Activated CD8-positive, alpha-beta memory T cell treated with anti-CD3 and anti-CD28 coated beads for 48 hours (primary cell): ENCODE measurements at regions not wholly inside any gene's neighbourhood (a gene's known extent, or its start where the extent isn't known, plus 50 kb on each side); places are given as distances from the start of the nearest gene placed in this dataset.
"Not testable (repeated sequence)": the region's sequence is repeated elsewhere in the genome, so short reads cannot be mapped to it uniquely, and the experiment has no call there.

Experiments
- DNase-seq, 3 experiments: peaks; one replicate each; pipeline ENCODE4 v3.0.0-alpha.2; 2020; ENCODE audit warnings: low read depth in 2 of 3, low spot score in 2 of 3

GRCh38 chr12:9543341-9543740 is 64.4 kb downstream of the KLRB1 start:
- not testable (repeated sequence) for DNase-seq

DNA sequence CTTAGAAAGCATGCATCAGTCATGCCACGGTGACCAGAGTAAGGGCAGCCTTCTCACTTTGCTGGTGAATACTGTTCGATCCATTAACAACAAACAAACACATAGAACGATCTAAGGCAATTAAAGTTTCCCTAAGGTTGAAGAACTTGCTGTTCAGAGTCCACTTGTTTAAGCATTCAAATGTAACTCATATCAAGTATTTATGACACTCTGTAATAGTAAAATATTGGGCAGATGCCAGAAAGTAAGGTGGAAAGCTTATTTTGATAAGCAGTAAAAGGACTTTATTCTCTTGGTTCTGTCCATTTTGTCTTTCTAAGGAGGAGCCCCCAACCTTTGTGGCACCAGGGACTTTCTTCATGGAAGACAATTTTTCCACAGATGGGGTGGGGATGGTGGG is 64.9 kb downstream of the KLRB1 start:
- not testable (repeated sequence) for DNase-seq

DNA sequence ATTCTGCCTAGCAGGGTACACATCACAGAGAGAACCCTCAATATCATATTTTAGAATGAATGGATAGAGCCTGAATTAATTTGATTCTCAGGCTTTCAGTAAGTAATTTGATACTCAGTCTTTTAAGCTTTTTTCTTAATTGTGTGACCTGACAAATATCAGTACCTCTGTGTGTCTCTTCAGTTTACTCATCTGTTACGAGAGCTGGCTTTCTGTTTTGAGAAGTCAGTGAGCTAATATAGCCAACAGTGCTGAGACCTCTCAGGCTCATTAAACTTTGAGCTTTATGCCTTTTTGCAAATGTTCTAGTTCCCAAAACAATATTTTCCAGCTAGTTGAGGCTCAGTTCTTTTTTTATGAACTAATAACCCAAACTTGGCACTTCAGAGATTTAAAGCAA is 91.8 kb downstream of the KLRB1 start:
- not testable (repeated sequence) for DNase-seq

- not testable (repeated sequence) for DNase-seq
These were observed 95.0 kb downstream of the KLRB1 start for GRCh38 chr12:9512695-9513094.

GRCh38 chr12:9510392-9511011 is 97.2 kb downstream of the KLRB1 start:
- not testable (repeated sequence) for DNase-seq

GRCh38 chr12:9509464-9510161 is 98.1 kb downstream of the KLRB1 start:
- DNase-seq: no peak

DNA sequence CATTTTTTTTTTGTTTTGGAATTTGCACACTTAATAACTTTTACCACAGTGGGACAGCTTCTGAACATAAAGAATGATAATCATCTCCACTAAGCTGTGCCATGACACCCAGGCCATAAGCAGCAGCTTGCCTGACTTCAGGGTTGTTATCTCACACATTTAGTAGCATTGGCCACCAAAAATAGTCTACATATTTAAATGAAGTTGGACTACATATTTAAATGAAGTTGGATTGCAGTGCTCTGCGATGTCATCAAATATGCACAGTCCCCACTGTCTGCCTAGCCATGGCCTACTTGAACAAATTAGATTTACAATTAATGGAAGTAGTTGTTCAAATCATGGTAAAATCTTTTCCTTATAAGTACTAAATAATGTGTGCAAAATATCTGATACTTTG is 101.0 kb downstream of the KLRB1 start:
- DNase-seq: no peak

DNA sequence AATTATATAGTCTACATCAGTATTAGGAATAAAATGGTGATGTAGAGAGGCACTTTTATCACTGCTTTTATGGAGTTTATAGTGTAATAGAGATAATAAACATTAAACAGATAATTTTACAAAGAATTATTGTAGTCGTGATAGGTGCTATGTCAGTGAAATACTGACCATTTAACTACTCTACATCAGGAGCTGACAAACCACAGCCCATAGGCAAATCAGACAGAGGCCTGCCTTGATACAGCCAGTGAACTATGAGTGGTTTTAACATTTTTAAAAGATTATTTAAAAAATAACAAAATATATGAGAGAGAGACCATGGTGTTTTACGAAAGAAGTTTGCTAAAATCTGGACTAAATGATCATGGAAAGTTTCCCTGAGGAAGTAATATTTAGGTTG is 104.3 kb downstream of the KLRB1 start:
- DNase-seq: not testable (repeated sequence)

GRCh38 chr12:9502845-9503244 is 104.9 kb downstream of the KLRB1 start:
- not testable (repeated sequence) for DNase-seq

DNA sequence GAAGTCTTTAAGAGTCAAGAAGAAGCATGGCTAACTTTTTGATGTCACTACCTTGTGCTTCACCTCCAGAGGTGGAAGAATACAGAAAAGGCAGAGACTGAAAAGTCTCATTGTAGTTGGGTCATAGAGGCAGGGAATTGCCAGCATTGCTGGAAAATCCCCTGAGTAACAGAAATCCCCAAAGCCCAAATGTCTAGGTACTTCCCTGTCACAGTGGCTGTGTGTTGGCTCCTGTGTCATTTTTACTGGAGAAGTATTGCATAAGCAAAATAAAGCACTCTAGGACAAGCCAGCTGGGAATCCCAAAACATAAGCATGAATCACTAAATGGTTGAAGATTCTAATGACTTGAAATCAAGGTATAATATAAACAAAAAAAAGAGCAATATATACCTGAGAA is 114.4 kb downstream of the KLRB1 start:
- not testable (repeated sequence) for DNase-seq

DNA sequence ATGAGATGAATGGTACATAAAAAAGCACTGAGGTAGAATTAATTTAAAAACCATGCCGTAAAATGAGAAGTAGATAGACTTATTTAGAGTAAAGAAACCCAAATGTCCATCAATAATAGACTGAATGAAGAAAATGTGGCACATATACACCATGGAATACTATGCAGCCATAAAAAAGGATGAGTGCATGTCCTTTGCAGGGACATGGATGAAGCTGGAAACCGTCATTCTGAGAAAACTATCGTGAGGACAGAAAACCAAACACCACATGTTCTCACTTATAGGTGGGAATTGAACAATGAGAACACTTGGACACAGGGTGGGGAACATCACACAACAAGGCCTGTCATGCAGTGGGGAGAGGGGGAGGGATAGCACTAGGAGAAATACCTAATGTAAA is 126.4 kb downstream of the KLRB1 start:
- DNase-seq: not testable (repeated sequence)

GRCh38 chr12:9474197-9474596 is 133.5 kb downstream of the KLRB1 start:
- DNase-seq: not testable (repeated sequence)

GRCh38 chr12:9473638-9474037 is 134.1 kb downstream of the KLRB1 start:
- DNase-seq: not testable (repeated sequence)

DNA sequence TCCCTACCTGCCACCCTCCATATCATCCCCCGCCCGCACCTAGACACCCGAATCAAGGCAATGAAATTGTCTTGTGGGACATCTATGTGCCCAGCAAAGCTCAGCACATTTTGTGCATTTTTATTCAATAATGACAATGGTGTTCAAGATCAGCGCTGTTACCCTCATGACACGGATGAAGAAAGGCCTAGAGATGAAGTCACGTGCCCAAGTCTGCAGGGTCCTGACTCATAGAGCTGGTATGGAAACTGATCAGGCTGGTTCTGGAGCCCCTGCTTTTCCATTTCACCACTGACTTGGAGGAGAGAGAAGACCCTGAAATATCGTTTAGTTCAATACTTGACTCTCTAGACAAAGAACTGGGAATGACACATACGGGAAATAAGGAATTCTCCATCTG is 136.2 kb downstream of the KLRB1 start:
- DNase-seq: not testable (repeated sequence)

- DNase-seq: not testable (repeated sequence)
These were observed 137.3 kb downstream of the KLRB1 start for GRCh38 chr12:9470367-9470766.

DNA sequence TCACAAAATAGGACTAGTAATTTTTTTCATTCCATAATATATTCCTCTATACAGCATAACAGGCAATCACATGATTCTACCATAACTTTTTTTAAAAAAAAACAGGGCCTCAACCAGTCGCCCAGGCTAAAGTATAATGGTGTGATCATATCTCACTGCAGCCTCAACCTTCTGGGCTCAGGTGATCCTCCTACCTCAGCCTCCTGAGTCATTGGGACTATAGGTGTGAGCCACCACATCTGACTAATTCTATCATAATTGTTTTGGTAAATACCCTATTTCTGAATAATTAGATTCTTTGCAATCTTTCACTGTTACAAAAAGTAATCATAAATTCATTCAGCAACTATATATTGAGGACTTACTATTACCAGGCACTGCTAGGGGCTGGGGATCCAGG is 137.8 kb downstream of the KLRB1 start:
- not testable (repeated sequence) for DNase-seq

- DNase-seq: not testable (repeated sequence)
These were observed 138.3 kb downstream of the KLRB1 start for GRCh38 chr12:9469463-9469862.

DNA sequence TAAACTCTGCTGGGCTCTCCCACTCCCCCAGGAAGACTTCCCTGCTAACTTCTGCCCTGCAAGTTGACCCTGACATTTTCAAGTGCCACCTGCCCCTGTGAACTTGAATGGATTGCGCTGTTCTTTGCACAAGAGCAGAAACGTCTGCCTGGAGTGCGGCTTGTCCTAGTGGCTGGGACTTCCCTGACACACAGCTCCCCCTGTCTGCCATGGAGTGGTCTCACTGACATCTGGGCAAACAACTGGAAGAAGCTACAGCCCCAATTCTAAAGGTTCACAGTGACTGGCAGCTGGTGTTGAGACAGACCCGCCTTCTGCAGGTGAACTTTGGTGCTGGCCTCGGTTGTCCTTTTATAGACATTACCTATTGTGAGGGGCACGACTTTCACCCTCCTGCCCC is 138.7 kb downstream of the KLRB1 start:
- DNase-seq: not testable (repeated sequence)

- not testable (repeated sequence) for DNase-seq
These were observed 139.6 kb downstream of the KLRB1 start for GRCh38 chr12:9468144-9468543.

DNA sequence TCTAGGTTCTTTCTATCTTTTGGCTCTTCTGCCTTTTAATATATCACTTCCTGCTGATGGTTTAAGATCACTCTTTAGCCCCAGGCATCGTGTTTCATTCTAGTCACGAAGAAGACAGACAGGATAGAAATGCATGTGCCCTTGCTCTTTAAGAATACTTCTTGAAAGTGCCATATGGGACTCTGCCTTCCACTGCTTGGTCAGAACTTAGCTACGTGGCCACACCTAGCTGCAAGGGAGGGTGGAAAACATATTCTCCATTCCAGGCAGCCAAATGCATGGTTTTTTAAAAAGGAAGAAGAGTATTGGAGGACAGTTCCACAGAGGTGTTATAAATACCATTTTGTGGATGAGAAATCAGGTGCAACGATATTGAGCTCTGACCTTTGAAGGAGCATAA is 143.3 kb downstream of the KLRB1 start:
- no peak for DNase-seq

DNA sequence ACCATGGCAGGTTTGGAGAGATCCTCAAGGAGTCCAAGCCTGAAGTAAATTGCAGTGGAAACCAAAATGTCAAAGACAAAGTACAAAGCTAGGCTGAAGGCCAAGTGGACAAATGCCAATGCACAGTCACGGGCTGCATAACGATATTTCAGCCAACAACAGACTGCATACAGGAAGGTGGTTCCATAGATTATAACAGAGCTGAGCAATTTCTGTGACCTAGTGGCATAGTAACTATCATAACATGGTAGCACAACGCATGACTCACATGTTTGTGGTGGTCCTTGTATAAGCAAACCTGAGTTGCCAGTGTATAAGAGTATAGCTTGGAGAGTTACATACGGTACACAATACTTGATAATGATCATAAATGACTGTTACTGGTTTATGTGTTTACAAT is 152.2 kb downstream of the KLRB1 start:
- DNase-seq: not testable (repeated sequence)

DNA sequence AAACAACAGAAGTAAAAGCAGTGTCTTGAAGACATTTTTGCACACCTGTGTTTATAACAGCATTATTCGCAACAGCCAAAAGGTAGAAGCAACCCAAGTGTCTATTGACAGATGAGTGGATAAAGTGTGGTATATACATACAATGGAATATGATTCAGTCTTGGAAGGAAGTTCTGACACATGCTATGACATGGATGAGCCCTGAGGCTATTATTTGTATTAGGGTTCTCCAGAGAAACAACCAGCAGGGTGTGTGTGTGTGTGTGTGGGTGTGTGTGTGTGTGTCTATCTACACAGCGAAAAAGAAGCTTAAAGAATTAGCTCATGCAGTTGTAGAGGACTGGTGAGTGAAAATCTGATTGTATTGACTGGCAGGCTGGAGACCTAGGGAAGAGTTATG is 153.7 kb downstream of the KLRB1 start:
- not testable (repeated sequence) for DNase-seq

DNA sequence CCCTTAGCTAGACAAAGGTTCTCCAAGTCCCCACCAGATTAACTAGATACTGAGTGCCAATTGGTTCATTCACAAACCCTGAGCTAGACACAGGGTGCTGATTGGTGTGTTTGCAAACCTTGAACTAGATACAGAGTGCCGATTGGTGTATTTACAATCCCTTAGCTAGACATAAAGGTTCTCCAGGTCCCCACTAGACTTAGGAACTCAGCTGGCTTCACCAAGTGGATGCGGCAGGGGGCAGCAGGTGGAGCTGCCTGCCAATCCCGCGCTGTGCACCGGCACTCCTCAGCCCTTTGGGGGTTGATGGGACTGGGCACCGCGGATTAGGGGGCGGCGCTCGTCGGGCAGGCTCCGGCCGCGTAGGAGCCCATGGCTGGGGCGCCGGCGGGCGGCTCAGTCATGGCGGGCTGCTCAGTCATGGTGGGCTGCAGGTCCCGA is 157.6 kb downstream of the KLRB1 start:
- DNase-seq: not testable (repeated sequence)
